ENCODE measurements at regions not wholly inside any gene's neighbourhood (a gene's known extent, or its start where the extent isn't known, plus 50 kb on each side); places are given as distances from the start of the nearest gene placed in this dataset.
A peak's percentile ranks its signal among the peaks of the same experiment; 100 is the strongest.
"Not testable (repeated sequence)": the region's sequence is repeated elsewhere in the genome, so short reads cannot be mapped to it uniquely, and the experiment has no call there.

DNA sequence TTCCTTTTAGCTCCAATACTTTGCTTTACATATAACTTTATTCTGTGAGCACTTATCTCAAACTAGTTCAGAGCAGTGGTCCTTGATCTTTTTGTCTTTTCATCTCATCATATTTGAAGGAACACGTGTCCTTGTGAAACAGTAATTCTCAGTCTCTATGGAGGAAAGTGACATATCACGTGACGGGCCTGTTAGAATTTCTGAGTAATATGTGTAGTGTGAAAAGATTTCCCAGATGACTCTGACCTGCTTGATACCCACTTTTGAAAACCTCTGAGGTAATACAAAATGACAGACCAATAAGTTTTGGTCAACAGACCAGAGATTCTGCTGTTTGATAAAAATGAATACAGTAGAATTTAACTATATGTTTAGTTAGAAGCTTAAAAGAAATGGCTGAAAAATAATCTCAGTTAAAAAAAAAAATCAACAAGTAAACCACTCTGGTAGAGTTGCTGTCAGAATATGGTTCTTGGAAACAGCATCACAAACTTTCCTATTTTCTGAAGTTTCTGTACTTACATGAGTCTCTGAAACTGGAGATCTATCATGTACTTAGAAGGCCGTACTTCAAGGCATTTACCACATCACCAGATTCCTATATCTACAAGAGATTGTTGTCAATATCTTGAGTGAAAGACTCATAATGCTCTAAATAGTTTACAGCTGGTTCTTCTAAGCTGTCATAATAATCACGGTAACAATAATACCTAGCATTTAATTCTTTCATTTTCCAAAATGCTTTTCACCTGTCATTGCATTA, 590.2 kb upstream of the TBL1XR1 start:
- peak overlapping the region; percentile 53 for H3K27ac Mint-ChIP-seq
- no peak overlapping the region for H3K4me3 Mint-ChIP-seq (ENCODE audit: low read depth)
- no peaks in the 10 kb centered on the region for H3K36me3 Mint-ChIP-seq (ENCODE audit: low read depth)
- peaks cover 15% of the 10 kb centered on the region for H3K4me1 Mint-ChIP-seq (ENCODE audit: low read depth)
- H3K9me3 Mint-ChIP-seq, result no peaks in the 10 kb centered on the region
- DNase-seq (ENCODE audit: low spot score), result no peak
- no peaks in the 10 kb centered on the region for H3K27me3 Mint-ChIP-seq (ENCODE audit: low read depth)
- intact Hi-C loops (cut with micrococcal nuclease), result loop anchor here (1.0 to 10.0 kb wide), 14 partner anchors 8 to 730 kb away; no protein-coding TSS in a partner anchor

DNA sequence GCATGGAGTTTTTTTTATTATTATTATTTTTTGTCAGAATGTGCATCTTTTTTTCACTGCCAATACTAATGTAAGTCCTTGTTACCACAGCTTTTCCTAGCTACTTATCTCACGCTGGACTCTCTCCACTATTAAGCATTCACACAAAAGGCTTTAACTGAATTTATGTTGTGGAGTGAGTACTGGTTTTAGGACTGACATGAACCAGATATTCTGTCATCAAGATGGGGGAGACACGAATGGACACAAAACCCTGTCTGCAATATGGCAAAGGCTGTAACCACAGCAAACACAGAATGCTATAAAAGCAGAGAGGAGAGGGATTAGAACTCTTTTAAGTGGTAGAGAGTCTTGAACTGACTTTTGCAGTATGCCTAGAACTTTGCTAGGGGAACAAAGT, 592.2 kb upstream of the TBL1XR1 start:
- Mint-ChIP-seq H3K27ac (no peak overlapping the region), H3K4me3 (ENCODE audit: low read depth) (no peak overlapping the region), H3K27me3 (ENCODE audit: low read depth) (no peaks in the 10 kb centered on the region), H3K9me3 (no peaks in the 10 kb centered on the region), H3K36me3 (ENCODE audit: low read depth) (no peaks in the 10 kb centered on the region), H3K4me1 (ENCODE audit: low read depth) (peaks cover 15% of the 10 kb centered on the region)
- DNase-seq (ENCODE audit: low spot score), result no peak
- intact Hi-C loops (cut with micrococcal nuclease), result loop anchor here (5.0 to 10.0 kb wide), 4 partner anchors 112 to 732 kb away; no protein-coding TSS in a partner anchor

DNA sequence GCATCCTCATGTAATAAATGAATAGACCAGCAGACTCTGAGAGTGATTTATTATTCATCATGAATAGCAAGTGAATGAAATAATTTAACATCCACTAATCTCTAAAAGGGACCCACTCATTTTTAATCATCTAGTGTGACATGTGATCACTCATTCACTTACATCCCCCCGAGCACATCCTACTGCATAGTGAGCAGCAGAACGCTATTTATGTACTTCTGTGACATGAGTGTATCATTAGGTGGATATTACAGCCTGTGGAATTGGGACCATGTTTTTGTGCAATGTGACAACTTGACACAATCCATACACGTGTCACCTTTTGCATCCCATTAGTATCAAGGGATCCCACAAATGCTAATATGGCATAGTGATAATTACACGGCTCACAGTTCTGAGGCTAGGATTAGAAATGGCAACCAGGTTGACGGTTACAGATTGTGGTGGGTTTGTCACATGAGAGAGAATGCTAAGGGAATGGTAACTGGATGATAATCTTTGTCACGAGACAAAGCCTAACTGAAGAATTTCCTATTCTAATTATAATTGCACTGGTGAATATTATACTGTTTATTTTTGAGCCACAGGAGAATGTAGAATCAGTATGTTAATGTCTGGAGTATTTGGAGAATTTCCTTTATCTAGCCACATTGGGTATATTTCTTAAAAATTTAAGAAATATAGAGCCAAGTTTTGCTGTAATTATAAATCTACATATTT, 595.2 kb upstream of the TBL1XR1 start:
- Mint-ChIP-seq H3K27ac (no peak overlapping the region), H3K4me1 (ENCODE audit: low read depth) (peaks cover 22% of the 10 kb centered on the region), H3K36me3 (ENCODE audit: low read depth) (no peaks in the 10 kb centered on the region), H3K4me3 (ENCODE audit: low read depth) (no peak overlapping the region), H3K27me3 (ENCODE audit: low read depth) (peaks cover 2% of the 10 kb centered on the region), H3K9me3 (no peaks in the 10 kb centered on the region)
- no peak for DNase-seq (ENCODE audit: low spot score)
- intact Hi-C loops (cut with micrococcal nuclease), result no loop called here

DNA sequence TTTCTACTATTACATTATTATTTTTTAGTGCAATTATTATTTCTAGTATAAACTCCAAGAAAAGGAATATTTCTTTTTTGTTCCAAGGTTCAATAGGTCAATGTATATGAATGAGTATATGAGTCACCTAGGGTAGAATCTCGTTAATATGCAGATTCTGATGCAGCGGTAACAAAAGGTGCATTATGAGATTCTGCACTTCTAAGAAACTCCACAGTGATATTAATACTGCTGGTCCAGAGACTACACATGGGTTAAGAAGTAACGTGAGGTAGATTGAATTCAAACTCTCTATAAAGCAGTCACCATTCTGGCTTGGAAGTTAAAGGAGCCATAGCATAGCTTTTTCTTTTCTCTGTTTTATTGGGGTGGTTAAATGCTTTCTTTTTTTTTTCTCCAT, 596.2 kb upstream of the TBL1XR1 start:
- Mint-ChIP-seq H3K4me1 (ENCODE audit: low read depth) (peaks cover 15% of the 10 kb centered on the region), H3K27ac (no peak overlapping the region), H3K27me3 (ENCODE audit: low read depth) (peaks cover 2% of the 10 kb centered on the region), H3K9me3 (no peaks in the 10 kb centered on the region), H3K4me3 (ENCODE audit: low read depth) (no peak overlapping the region), H3K36me3 (ENCODE audit: low read depth) (no peaks in the 10 kb centered on the region)
- intact Hi-C loops (cut with micrococcal nuclease), result no loop called here
- DNase-seq (ENCODE audit: low spot score), result no peak

DNA sequence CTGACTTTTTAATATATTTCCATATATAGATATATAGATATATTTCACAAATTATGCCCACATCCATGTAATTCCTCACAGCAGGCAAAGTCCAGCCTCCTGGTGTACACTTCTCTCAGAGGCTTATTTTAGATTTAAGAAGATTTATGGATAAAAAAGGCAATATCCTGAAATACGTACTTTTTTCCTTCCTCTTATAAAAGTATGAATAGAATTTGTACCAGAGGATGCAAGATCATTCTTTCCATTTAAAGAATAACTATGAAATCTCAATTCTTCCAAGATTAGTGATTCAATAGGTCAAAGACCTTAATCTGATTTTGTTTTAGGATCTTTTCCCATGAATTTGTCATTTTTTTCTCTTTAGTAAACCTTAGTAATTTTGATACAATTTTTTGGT, 597.9 kb upstream of the TBL1XR1 start:
- H3K27ac Mint-ChIP-seq, result no peak overlapping the region

DNA sequence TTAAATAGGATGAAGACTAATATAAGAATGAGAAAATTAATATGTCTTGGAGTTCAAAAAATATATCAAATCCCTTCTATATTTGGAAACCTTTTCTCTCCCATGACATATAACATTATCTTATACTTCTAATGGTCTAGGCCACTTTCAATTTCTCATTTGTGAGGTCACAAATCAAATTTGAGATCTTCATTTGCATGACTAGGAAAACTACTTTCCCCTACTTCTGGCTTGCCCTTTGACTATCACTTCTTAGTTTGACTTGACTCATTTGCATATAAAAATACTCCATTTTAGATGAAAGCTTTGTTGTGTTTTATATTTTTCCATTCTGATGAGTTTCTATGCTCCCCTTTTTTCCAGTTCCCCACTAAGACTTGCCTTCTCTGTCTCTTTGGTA, 598.6 kb upstream of the TBL1XR1 start:
- H3K27ac Mint-ChIP-seq, result peak overlapping the region; percentile 70
- H3K4me1 Mint-ChIP-seq (ENCODE audit: low read depth), result peaks cover 22% of the 10 kb centered on the region
- no peak overlapping the region for H3K4me3 Mint-ChIP-seq (ENCODE audit: low read depth)

More for the DNA sequence above, 597.9 kb upstream of the TBL1XR1 start:
- intact Hi-C loops (cut with micrococcal nuclease), result loop anchor here (1.0 to 2.0 kb wide), 2 partner anchors 8 to 200 kb away; no protein-coding TSS in a partner anchor
- no peak for DNase-seq (ENCODE audit: low spot score)
- Mint-ChIP-seq H3K9me3 (no peaks in the 10 kb centered on the region), H3K4me1 (ENCODE audit: low read depth) (peaks cover 20% of the 10 kb centered on the region), H3K4me3 (ENCODE audit: low read depth) (no peak overlapping the region), H3K36me3 (ENCODE audit: low read depth) (no peaks in the 10 kb centered on the region), H3K27me3 (ENCODE audit: low read depth) (peaks cover 2% of the 10 kb centered on the region)

DNA sequence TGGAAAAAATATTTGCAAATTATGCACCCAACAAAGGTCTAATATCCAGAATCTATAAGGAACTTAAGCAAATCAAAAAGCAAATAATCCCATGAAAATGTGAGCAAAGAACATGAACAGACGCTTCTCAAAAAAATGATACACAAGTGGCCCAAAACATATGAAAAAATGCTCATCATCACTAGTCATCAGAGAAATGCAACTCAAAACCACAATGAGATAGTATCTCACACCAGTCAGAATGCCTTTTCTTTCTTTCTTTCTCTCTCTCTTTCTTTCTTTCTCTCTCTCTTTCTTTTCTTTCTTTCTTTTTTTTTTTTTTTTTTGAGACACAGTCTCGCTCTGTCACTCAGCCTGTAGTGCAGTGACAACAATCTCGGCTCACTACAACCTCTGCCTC, 602.9 kb upstream of the TBL1XR1 start:
- not testable (repeated sequence) for H3K27ac Mint-ChIP-seq; H3K4me3 Mint-ChIP-seq (ENCODE audit: low read depth); H3K36me3 Mint-ChIP-seq (ENCODE audit: low read depth); H3K9me3 Mint-ChIP-seq; DNase-seq (ENCODE audit: low spot score); H3K27me3 Mint-ChIP-seq (ENCODE audit: low read depth)
- H3K4me1 Mint-ChIP-seq (ENCODE audit: low read depth), result peaks cover 22% of the 10 kb centered on the region
- intact Hi-C loops (cut with micrococcal nuclease), result loop anchor here (1.0 kb wide), 1 partner anchor 13 kb away; no protein-coding TSS in a partner anchor

More for the DNA sequence above, 598.6 kb upstream of the TBL1XR1 start:
- H3K36me3 Mint-ChIP-seq (ENCODE audit: low read depth), result no peaks in the 10 kb centered on the region
- intact Hi-C loops (cut with micrococcal nuclease), result loop anchor here (1.0 to 2.0 kb wide), 2 partner anchors 9 to 199 kb away; no protein-coding TSS in a partner anchor
- H3K27me3 Mint-ChIP-seq (ENCODE audit: low read depth), result peaks cover 2% of the 10 kb centered on the region
- no peak for DNase-seq (ENCODE audit: low spot score)
- H3K9me3 Mint-ChIP-seq, result no peaks in the 10 kb centered on the region

DNA sequence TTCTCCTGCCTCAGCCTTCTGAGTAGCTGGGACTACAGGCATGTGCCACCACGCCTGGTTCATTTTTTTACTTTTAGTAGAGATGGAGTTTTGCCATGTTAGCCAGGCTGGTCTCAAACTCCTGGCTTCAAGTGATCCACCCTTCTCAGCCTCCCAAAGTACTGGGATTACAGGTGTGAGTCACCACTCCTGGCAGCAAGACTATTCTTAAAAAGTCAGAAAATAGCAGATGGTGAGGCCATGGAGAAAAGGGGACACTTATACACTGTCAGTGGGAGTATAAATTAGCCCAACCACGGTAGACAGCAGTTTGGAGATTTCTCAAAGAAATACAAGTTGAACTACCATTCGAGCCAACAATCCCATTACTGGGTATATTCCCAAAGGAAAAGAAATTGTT, 603.3 kb upstream of the TBL1XR1 start:
- intact Hi-C loops (cut with micrococcal nuclease), result loop anchor here (1.0 kb wide), 1 partner anchor 13 kb away; no protein-coding TSS in a partner anchor
- no peak overlapping the region for H3K4me3 Mint-ChIP-seq (ENCODE audit: low read depth)
- H3K27ac Mint-ChIP-seq, result no peak overlapping the region
- H3K4me1 Mint-ChIP-seq (ENCODE audit: low read depth), result peaks cover 20% of the 10 kb centered on the region
- no peaks in the 10 kb centered on the region for H3K36me3 Mint-ChIP-seq (ENCODE audit: low read depth)
- H3K9me3 Mint-ChIP-seq, result no peaks in the 10 kb centered on the region
- H3K27me3 Mint-ChIP-seq (ENCODE audit: low read depth), result peaks cover 3% of the 10 kb centered on the region
- no peak for DNase-seq (ENCODE audit: low spot score)

DNA sequence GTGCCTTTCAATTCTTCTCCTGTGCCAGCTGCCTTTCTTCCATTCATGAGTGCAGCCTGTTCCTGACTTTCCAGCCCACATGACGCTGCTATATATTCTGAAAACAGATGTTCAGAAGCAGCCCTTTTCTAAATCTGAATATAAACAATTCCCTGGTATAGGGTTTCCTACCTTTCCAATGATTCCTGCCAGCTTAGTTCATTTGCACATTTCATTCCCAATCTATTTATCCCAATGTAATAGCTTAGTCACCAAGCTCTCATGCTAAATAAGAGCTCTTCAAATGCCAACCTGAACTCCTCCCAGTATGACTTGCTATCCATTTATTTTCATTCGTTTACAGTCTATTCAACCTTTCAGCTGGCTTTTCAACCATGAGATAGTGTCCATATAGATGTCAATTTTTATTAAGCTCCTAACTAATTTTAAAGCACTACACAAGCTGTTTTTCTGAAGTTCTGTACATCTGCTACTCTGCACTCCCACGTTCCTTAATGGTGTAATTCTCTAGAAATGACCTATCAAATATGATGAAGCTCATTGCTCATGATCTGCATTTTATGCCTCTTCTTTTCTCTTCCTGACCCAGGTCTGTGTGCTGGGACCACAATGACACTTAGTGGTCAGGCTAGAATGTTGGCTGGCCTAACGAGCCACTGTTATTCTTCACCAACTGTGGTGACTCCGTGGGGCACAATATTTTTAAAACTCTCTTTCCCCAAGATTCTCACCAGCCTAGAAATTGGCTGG, 605.0 kb upstream of the TBL1XR1 start:
- intact Hi-C loops (cut with micrococcal nuclease), result no loop called here
- Mint-ChIP-seq H3K27me3 (ENCODE audit: low read depth) (peaks cover 3% of the 10 kb centered on the region), H3K9me3 (no peaks in the 10 kb centered on the region), H3K27ac (no peak overlapping the region), H3K4me3 (ENCODE audit: low read depth) (no peak overlapping the region), H3K4me1 (ENCODE audit: low read depth) (peaks cover 11% of the 10 kb centered on the region), H3K36me3 (ENCODE audit: low read depth) (no peaks in the 10 kb centered on the region)
- no peak for DNase-seq (ENCODE audit: low spot score)

DNA sequence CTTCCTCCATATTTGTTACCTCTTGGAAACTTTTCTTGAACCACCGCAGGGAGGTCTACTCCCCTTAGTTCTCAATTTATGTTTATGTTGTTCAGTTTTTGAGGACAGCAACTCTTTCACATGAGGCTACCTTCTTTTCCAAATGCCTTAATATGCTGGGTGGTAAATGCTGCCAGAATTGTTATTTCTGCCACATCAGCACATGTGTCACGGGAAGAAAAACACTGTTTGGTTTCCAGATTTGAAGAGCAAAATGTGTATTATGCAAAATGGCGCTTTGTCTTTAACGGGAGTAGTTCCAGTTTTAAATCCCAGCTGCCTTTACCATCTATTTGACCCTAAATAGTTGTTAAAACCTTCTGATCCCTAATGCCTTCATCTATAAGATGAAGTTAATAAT, 606.2 kb upstream of the TBL1XR1 start:
- no peak for DNase-seq (ENCODE audit: low spot score)
- H3K27ac Mint-ChIP-seq, result no peak overlapping the region
- H3K9me3 Mint-ChIP-seq, result no peaks in the 10 kb centered on the region
- intact Hi-C loops (cut with micrococcal nuclease), result no loop called here
- H3K36me3 Mint-ChIP-seq (ENCODE audit: low read depth), result no peaks in the 10 kb centered on the region
- H3K4me3 Mint-ChIP-seq (ENCODE audit: low read depth), result no peak overlapping the region
- peaks cover 3% of the 10 kb centered on the region for H3K27me3 Mint-ChIP-seq (ENCODE audit: low read depth)
- H3K4me1 Mint-ChIP-seq (ENCODE audit: low read depth), result peaks cover 11% of the 10 kb centered on the region

DNA sequence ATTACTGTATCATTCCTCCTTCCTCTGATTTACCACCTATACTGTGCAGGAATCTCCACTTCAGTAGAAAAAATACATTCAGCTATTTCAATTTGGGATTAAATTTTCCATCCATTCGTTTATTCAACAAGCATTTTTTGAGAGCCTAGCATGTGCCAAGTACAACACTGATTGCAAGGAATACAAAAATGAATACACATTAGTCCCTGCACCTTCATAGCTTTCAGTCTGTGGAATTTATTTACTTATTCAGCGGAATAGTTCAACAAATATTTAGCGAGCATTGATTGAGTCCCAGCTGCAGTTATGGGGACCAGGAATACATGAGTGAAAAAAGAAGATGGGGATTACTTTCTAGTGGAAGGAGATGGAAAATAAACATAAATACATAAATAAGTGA, 606.8 kb upstream of the TBL1XR1 start:
- intact Hi-C loops (cut with micrococcal nuclease), result no loop called here
- peaks cover 3% of the 10 kb centered on the region for H3K27me3 Mint-ChIP-seq (ENCODE audit: low read depth)
- H3K27ac Mint-ChIP-seq, result no peak overlapping the region
- H3K9me3 Mint-ChIP-seq, result no peaks in the 10 kb centered on the region
- peaks cover 11% of the 10 kb centered on the region for H3K4me1 Mint-ChIP-seq (ENCODE audit: low read depth)
- DNase-seq (ENCODE audit: low spot score), result no peak
- H3K36me3 Mint-ChIP-seq (ENCODE audit: low read depth), result no peaks in the 10 kb centered on the region
- no peak overlapping the region for H3K4me3 Mint-ChIP-seq (ENCODE audit: low read depth)

DNA sequence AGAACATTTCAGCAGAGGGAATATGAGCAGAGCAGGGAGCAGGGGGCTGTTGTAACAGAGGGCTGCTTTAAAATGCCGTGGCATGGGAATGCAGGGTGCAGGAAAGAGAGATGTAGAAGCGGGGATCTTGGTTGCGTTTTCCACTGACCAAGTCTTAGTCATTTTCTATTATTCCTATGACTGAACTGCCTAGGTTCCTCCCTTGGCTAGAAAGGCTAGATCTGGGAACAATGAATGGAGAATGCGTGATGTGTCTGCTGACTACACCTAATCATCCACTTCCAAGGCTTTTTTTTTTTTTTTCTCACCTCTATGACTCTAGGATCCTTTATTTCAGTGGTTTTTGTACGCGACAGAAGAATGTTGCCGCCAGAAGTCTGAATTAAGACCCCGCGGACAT, 607.4 kb upstream of the TBL1XR1 start:
- no peak overlapping the region for H3K27ac Mint-ChIP-seq
- H3K27me3 Mint-ChIP-seq (ENCODE audit: low read depth), result peaks cover 3% of the 10 kb centered on the region
- H3K4me1 Mint-ChIP-seq (ENCODE audit: low read depth), result peaks cover 8% of the 10 kb centered on the region
- DNase-seq (ENCODE audit: low spot score), result no peak
- H3K36me3 Mint-ChIP-seq (ENCODE audit: low read depth), result no peaks in the 10 kb centered on the region
- H3K4me3 Mint-ChIP-seq (ENCODE audit: low read depth), result no peak overlapping the region
- intact Hi-C loops (cut with micrococcal nuclease), result no loop called here
- H3K9me3 Mint-ChIP-seq, result no peaks in the 10 kb centered on the region
